ENCODE measurements at regions not wholly inside any gene's neighbourhood (a gene's known extent, or its start where the extent isn't known, plus 50 kb on each side); places are given as distances from the start of the nearest gene placed in this dataset.
"Not testable (repeated sequence)": the region's sequence is repeated elsewhere in the genome, so short reads cannot be mapped to it uniquely, and the experiment has no call there.

DNA sequence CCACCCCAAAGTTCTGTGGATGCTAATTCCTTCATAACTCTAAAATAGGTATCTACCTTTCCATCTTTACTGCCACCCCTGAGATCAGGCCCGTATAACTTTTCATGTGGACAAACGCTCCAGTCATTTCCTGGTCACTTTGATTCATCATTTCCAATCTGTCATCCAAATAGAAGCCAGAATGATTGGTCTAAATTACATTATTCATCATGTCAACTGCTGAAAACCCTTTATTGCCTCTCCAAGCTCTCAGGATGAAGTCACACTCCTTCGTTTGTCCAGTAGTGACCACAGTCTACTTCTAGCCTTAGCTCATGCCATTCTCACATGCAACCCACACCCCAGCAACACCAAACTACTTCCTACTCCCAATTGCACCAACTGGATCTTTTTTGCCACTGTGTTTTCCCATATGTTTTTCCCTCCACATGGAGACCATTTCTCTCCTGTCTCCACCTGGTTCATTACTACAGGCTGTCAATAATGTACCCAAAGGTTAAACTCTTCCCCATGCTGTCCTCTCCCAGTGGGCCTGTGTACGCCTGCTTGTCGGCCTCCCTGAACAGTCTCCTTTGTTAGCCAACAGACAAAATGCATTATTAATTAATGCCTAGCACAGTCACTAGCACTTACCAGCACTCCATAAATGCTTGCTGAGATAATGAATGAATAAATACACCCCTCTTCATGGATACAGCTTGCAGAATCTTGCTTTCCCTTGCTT, 382.6 kb upstream of the NOCT start:
- DNase-seq (ENCODE audit: insufficient read length, low spot score) (no peak), FAIRE-seq (no peak)
- no peak for TF ChIP-seq PAX5 (IDR thresholded peaks at IDR 0.05; ENCODE audit: insufficient read depth, low read length, severe bottlenecking)
- no peak for TF ChIP-seq POLR2AphosphoS5 (IDR thresholded peaks at IDR 0.05; ENCODE audit: low read depth, low read length)
- no peak for TF ChIP-seq TAF1 (IDR thresholded peaks at IDR 0.05; ENCODE audit: low read depth, low read length)
- TF ChIP-seq POU2F2 (IDR thresholded peaks at IDR 0.05; ENCODE audit: low read depth, low read length): no peak
- no peak for TF ChIP-seq SPI1 (IDR thresholded peaks at IDR 0.05; ENCODE audit: low read depth, low read length)
- TF ChIP-seq POLR2A (IDR thresholded peaks at IDR 0.05; ENCODE audit: low read depth, low read length): no peak

DNA sequence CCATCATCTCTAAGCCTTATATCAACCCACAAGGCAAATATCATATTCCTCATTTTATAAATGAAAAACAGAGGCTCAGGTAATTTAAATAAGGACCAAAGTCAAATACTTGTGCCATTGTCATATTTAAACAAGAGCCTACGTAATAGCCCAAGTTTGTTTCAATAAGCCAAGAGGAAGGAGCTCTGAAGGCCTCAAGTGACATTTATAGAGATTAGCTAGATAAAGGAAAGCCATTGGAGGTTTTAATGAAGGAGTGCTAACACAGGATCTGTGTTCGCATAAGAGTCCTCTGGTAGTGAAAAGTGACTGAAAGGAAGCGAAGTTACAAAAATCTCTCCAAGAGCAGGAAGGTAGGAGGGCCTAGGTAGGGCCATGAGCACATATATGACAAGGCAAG, 384.9 kb upstream of the NOCT start:
- no peak for DNase-seq (ENCODE audit: insufficient read length, low spot score)
- TF ChIP-seq SPI1 (IDR thresholded peaks at IDR 0.05; ENCODE audit: low read depth, low read length) (no peak), PAX5 (IDR thresholded peaks at IDR 0.05; ENCODE audit: insufficient read depth, low read length, severe bottlenecking) (no peak), POU2F2 (IDR thresholded peaks at IDR 0.05; ENCODE audit: low read depth, low read length) (no peak), POLR2A (IDR thresholded peaks at IDR 0.05; ENCODE audit: low read depth, low read length) (no peak), TAF1 (IDR thresholded peaks at IDR 0.05; ENCODE audit: low read depth, low read length) (no peak), POLR2AphosphoS5 (IDR thresholded peaks at IDR 0.05; ENCODE audit: low read depth, low read length) (no peak)
- FAIRE-seq: no peak

GRCh38 chr4:138629669-138630068, 385.9 kb upstream of the NOCT start:
- TF ChIP-seq TAF1 (IDR thresholded peaks at IDR 0.05; ENCODE audit: low read depth, low read length): no peak
- no peak for TF ChIP-seq POLR2AphosphoS5 (IDR thresholded peaks at IDR 0.05; ENCODE audit: low read depth, low read length)
- no peak for TF ChIP-seq SPI1 (IDR thresholded peaks at IDR 0.05; ENCODE audit: low read depth, low read length)
- no peak for TF ChIP-seq POLR2A (IDR thresholded peaks at IDR 0.05; ENCODE audit: low read depth, low read length)
- TF ChIP-seq PAX5 (IDR thresholded peaks at IDR 0.05; ENCODE audit: insufficient read depth, low read length, severe bottlenecking): no peak
- no peak for TF ChIP-seq POU2F2 (IDR thresholded peaks at IDR 0.05; ENCODE audit: low read depth, low read length)
- no peak for FAIRE-seq
- DNase-seq (ENCODE audit: insufficient read length, low spot score): no peak

DNA sequence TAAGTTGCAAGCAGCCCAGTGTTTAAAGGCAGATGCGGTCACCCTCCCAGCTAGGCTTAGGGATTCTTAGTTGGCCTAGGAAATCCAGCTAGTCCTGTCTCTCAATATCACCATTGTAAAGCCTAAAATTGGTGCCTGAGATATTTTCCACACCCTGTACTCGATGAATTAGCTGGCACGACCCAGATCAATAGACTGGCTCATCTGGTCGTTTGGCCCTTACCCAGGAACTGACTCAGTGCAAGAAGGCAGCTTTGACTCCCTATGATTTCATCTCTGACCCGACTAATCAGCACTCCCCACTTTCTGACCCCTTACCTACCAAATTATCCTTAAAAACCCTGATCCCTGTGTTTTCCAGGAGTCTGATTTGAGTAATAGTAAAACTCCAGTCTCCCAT, 384.9 kb upstream of the SLC7A11 start:
- DNase-seq (ENCODE audit: insufficient read length, low spot score) (no peak), FAIRE-seq (no peak)
- TF ChIP-seq SPI1 (IDR thresholded peaks at IDR 0.05; ENCODE audit: low read depth, low read length) (no peak), POLR2A (IDR thresholded peaks at IDR 0.05; ENCODE audit: low read depth, low read length) (no peak), TAF1 (IDR thresholded peaks at IDR 0.05; ENCODE audit: low read depth, low read length) (no peak), PAX5 (IDR thresholded peaks at IDR 0.05; ENCODE audit: insufficient read depth, low read length, severe bottlenecking) (no peak), POU2F2 (IDR thresholded peaks at IDR 0.05; ENCODE audit: low read depth, low read length) (no peak), POLR2AphosphoS5 (IDR thresholded peaks at IDR 0.05; ENCODE audit: low read depth, low read length) (no peak)

- not testable (repeated sequence) for FAIRE-seq; DNase-seq (ENCODE audit: insufficient read length, low spot score)
Measured at GRCh38 chr4:138622362-138622761, 380.2 kb upstream of the SLC7A11 start.

DNA sequence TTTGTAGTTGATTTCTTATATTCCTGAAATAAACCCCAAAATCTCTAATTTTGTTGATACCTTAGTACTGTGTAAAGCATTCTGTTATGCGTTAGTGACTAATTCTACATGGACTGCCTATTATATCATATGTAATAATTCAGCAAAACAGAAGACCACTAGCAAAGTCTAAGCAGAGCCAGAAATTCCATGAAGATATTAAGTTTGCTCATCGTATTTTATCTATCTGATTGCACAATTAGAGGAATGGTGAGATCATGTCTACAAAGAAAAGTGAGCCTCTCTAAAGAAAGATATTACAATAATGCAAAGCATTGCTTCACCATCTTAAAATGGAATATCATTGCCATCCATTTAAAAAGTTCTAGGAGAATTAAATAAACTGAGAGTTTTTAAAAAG, 374.6 kb upstream of the SLC7A11 start:
- DNase-seq (ENCODE audit: insufficient read length, low spot score): no peak
- FAIRE-seq: no peak
- no peak for TF ChIP-seq POLR2AphosphoS5 (IDR thresholded peaks at IDR 0.05; ENCODE audit: low read depth, low read length)
- no peak for TF ChIP-seq SPI1 (IDR thresholded peaks at IDR 0.05; ENCODE audit: low read depth, low read length)
- TF ChIP-seq POU2F2 (IDR thresholded peaks at IDR 0.05; ENCODE audit: low read depth, low read length): no peak
- TF ChIP-seq PAX5 (IDR thresholded peaks at IDR 0.05; ENCODE audit: insufficient read depth, low read length, severe bottlenecking): no peak
- no peak for TF ChIP-seq TAF1 (IDR thresholded peaks at IDR 0.05; ENCODE audit: low read depth, low read length)
- no peak for TF ChIP-seq POLR2A (IDR thresholded peaks at IDR 0.05; ENCODE audit: low read depth, low read length)

DNA sequence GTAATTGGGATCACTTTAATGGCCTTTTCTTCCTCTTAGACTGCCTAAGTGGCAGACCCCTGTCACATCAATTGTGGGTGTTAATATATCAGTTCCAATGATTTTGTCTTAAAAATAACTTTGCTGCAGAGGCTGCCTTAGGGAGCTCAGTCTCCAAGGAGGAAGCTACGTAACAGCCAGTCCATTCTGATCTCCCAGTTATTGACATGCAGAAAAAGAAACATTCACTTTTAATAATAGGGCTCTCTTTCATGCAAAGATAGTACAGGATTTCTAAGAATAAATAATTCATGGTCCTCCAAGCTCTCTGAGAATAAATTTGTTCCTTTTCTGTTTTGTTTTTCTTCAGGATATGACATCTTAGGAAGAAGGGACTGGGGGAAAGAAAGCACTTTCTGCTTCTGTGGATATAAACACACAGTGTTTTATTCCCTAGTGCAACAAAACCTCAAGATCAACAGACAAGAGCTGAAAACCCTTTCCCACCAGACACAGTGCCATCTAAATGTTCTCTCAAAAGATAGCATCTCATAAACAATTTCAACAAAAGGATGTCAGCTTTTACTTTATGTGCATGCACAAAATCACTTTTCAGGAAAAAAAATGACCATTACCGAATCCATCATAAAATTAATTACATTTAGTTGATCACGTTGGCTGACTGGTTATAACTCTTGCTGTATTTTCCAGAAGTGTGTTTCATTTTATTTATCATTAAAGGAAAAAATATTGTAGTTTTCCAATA, 372.4 kb upstream of the SLC7A11 start:
- DNase-seq (ENCODE audit: insufficient read length, low spot score) (no peak), FAIRE-seq (no peak)
- TF ChIP-seq POLR2A (IDR thresholded peaks at IDR 0.05; ENCODE audit: low read depth, low read length) (no peak), POU2F2 (IDR thresholded peaks at IDR 0.05; ENCODE audit: low read depth, low read length) (no peak), PAX5 (IDR thresholded peaks at IDR 0.05; ENCODE audit: insufficient read depth, low read length, severe bottlenecking) (no peak), POLR2AphosphoS5 (IDR thresholded peaks at IDR 0.05; ENCODE audit: low read depth, low read length) (no peak), TAF1 (IDR thresholded peaks at IDR 0.05; ENCODE audit: low read depth, low read length) (no peak), SPI1 (IDR thresholded peaks at IDR 0.05; ENCODE audit: low read depth, low read length) (no peak)

- DNase-seq (ENCODE audit: insufficient read length, low spot score): no peak
- FAIRE-seq: no peak
- TF ChIP-seq SPI1 (IDR thresholded peaks at IDR 0.05; ENCODE audit: low read depth, low read length) (no peak), POU2F2 (IDR thresholded peaks at IDR 0.05; ENCODE audit: low read depth, low read length) (no peak), POLR2A (IDR thresholded peaks at IDR 0.05; ENCODE audit: low read depth, low read length) (no peak), TAF1 (IDR thresholded peaks at IDR 0.05; ENCODE audit: low read depth, low read length) (no peak), POLR2AphosphoS5 (IDR thresholded peaks at IDR 0.05; ENCODE audit: low read depth, low read length) (no peak), PAX5 (IDR thresholded peaks at IDR 0.05; ENCODE audit: insufficient read depth, low read length, severe bottlenecking) (no peak)
Measured at GRCh38 chr4:138612428-138612827, 370.3 kb upstream of the SLC7A11 start.

- DNase-seq (ENCODE audit: insufficient read length, low spot score) (no peak), FAIRE-seq (no peak)
- no peak for TF ChIP-seq TAF1 (IDR thresholded peaks at IDR 0.05; ENCODE audit: low read depth, low read length)
- TF ChIP-seq SPI1 (IDR thresholded peaks at IDR 0.05; ENCODE audit: low read depth, low read length): no peak
- no peak for TF ChIP-seq PAX5 (IDR thresholded peaks at IDR 0.05; ENCODE audit: insufficient read depth, low read length, severe bottlenecking)
- TF ChIP-seq POLR2A (IDR thresholded peaks at IDR 0.05; ENCODE audit: low read depth, low read length): no peak
- TF ChIP-seq POLR2AphosphoS5 (IDR thresholded peaks at IDR 0.05; ENCODE audit: low read depth, low read length): no peak
- no peak for TF ChIP-seq POU2F2 (IDR thresholded peaks at IDR 0.05; ENCODE audit: low read depth, low read length)
Measured at GRCh38 chr4:138611721-138612120, 369.6 kb upstream of the SLC7A11 start.

Measured in GM12891 (cell line).